OCI-LY7 (cell line): ENCODE measurements at regions not wholly inside any gene's neighbourhood (a gene's known extent, or its start where the extent isn't known, plus 50 kb on each side); places are given as distances from the start of the nearest gene placed in this dataset.
"Not testable (repeated sequence)": the region's sequence is repeated elsewhere in the genome, so short reads cannot be mapped to it uniquely, and the experiment has no call there.

Source experiments
- BruUV-seq: library from RNA; stranded (reverse); fragments of 400-500 nt; replicated peaks from 2 replicates; lab custom pipeline; 2021; lab: Mats Ljungman, UMichigan
- CTCF ChIA-PET: fragments of 300-600 bp; sonication (Branson Sonifier 250); formaldehyde crosslinking; loops from one replicate; lab custom pipeline; 2022; ENCODE audit warnings: antibody characterized with exemption; ENCODE audit not compliant: unreplicated experiment; lab: Charles Lee
- POLR2A ChIA-PET: fragments of 300-600 bp; sonication (Branson Sonifier 250); formaldehyde crosslinking; loops from one replicate; lab custom pipeline; 2022; ENCODE audit warnings: antibody characterized with exemption; lab: Charles Lee
- DNase-seq: peaks from one replicate; pipeline ENCODE4 v3.0.0-alpha.2; 2015; ENCODE audit warnings: low spot score
- H2AFZ ChIP-seq: fragments of 200-600 bp; sonication (generic), shearing (Covaris generic); 2 replicates; pipeline ENCODE4 v1.6.1; 2014; ENCODE audit warnings: mild to moderate bottlenecking, antibody characterized with exemption, low read length, moderate library complexity
- H3K27ac ChIP-seq: fragments of 200-600 bp; sonication (generic); 2 replicates; pipeline ENCODE4 v1.5.1; 2014; ENCODE audit warnings: mixed run types, low read depth, mild to moderate bottlenecking, moderate library complexity, low read length, inconsistent platforms; ENCODE audit not compliant: poor library complexity, severe bottlenecking
- H3K36me3 ChIP-seq: fragments of 200-600 bp; sonication (generic); 2 replicates; pipeline ENCODE4 v1.6.1; 2014; ENCODE audit warnings: mild to moderate bottlenecking, antibody characterized with exemption, low read length, moderate library complexity, mixed read lengths; ENCODE audit not compliant: insufficient read depth
- H3K4me1 ChIP-seq: fragments of 200-600 bp; sonication (generic); 2 replicates; pipeline ENCODE4 v1.5.1; 2014; ENCODE audit warnings: mild to moderate bottlenecking, low read length; ENCODE audit not compliant: insufficient read depth, poor library complexity, severe bottlenecking
- H3K4me2 ChIP-seq: fragments of 200-600 bp; sonication (generic); 2 replicates; pipeline ENCODE4 v1.6.1; 2014; ENCODE audit warnings: mild to moderate bottlenecking, low read length
- H3K4me3 ChIP-seq: fragments of 200-600 bp; sonication (generic); 2 replicates; pipeline ENCODE4 v1.5.1; 2014; ENCODE audit warnings: mild to moderate bottlenecking, low read depth, low read length; ENCODE audit not compliant: poor library complexity, severe bottlenecking
- H3K79me2 ChIP-seq: fragments of 200-600 bp; sonication (generic); 2 replicates; pipeline ENCODE4 v1.6.1; 2016; ENCODE audit warnings: low read depth, mild to moderate bottlenecking, low read length, moderate library complexity, mixed read lengths; ENCODE audit not compliant: insufficient read depth
- H3K9me2 ChIP-seq: fragments of 200-600 bp; sonication (generic); 2 replicates; pipeline ENCODE4 v1.6.1; 2016; ENCODE audit warnings: mild to moderate bottlenecking, low read length, mixed read lengths; ENCODE audit not compliant: insufficient read depth
- H3K9me3 ChIP-seq: fragments of 200-600 bp; sonication (generic); 2 replicates; pipeline ENCODE4 v1.6.1; 2014; ENCODE audit warnings: mild to moderate bottlenecking, mixed run types, low read length, mixed read lengths
- H4K20me1 ChIP-seq: fragments of 200-600 bp; sonication (generic); 2 replicates; pipeline ENCODE4 v1.6.1; 2014; ENCODE audit warnings: mild to moderate bottlenecking, antibody characterized with exemption, low read length, moderate library complexity, mixed read lengths; ENCODE audit not compliant: insufficient read depth
- EZH2phosphoT487 ChIP-seq: fragments of 200-600 bp; sonication (generic); IDR thresholded peaks from 2 replicates; pipeline ENCODE4 v1.6.1; 2018; ENCODE audit warnings: low read depth, borderline replicate concordance, mild to moderate bottlenecking, mixed run types, antibody characterized with exemption, low read length, moderate library complexity, mixed read lengths
- intact Hi-C: fragments of 100-400 bp; cut with micrococcal nuclease; formaldehyde crosslinking; loops from one replicate; pipeline ENCODE4 v1.10.0; 2022; ENCODE audit not compliant: unreplicated experiment
- TF ChIP-seq, protein P1 (sequence below): fragments of 200-600 bp; sonication (generic); conservative IDR thresholded peaks from 2 replicates; pipeline ENCODE4 v1.5.1; 2014; ENCODE audit warnings: mild to moderate bottlenecking, antibody characterized with exemption, low read length, moderate library complexity, mixed read lengths

DNA sequence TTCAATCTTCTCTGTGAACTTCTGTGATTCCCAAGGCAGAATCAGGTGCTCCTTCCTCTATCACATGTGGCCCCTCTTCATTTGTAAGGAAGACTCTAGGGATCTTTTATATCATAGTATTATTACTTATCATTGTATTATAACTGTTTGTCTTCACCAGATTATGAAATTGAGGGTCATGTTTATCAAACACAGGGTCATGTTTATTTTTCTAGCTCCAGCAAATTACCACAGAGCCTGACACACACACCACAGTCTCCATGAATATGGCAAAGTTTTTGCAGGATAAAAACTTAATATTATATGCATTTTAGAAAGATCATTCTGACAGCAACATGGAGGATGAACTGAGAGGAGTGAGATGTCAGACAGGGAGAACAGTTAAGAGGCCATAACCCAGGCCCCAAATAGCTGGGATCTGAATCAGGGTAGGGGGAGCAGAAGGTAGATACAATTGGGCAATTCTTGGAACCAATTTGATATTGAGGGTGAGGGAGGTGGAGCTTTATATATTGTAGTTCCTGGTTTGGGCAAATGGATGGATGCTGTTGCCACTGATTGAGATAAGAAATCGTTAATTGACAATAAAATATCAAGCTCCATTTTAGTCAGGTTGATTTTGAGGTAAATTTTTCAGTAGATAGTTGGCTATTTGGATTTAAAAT is 130.7 kb downstream of the DHRS2 start:
- H3K9me3 ChIP-seq: no peaks in the 10 kb centered on the region
- no peak overlapping the region for H3K4me2 ChIP-seq
- CTCF ChIA-PET: no interaction called here
- DNase-seq: no peak
- no TSS peak for BruUV-seq
- no peak overlapping the region for H2AFZ ChIP-seq
- intact Hi-C loops: no loop called here
- H3K4me3 ChIP-seq: no peak overlapping the region
- no peaks in the 10 kb centered on the region for H3K36me3 ChIP-seq
- H3K27ac ChIP-seq: no peak overlapping the region
- TF ChIP-seq, protein P1, sequence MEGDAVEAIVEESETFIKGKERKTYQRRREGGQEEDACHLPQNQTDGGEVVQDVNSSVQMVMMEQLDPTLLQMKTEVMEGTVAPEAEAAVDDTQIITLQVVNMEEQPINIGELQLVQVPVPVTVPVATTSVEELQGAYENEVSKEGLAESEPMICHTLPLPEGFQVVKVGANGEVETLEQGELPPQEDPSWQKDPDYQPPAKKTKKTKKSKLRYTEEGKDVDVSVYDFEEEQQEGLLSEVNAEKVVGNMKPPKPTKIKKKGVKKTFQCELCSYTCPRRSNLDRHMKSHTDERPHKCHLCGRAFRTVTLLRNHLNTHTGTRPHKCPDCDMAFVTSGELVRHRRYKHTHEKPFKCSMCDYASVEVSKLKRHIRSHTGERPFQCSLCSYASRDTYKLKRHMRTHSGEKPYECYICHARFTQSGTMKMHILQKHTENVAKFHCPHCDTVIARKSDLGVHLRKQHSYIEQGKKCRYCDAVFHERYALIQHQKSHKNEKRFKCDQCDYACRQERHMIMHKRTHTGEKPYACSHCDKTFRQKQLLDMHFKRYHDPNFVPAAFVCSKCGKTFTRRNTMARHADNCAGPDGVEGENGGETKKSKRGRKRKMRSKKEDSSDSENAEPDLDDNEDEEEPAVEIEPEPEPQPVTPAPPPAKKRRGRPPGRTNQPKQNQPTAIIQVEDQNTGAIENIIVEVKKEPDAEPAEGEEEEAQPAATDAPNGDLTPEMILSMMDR: no peak
- no peak for TF ChIP-seq EZH2phosphoT487
- H3K79me2 ChIP-seq: no peaks in the 10 kb centered on the region
- H3K4me1 ChIP-seq: no peaks in the 10 kb centered on the region
- H4K20me1 ChIP-seq: no peaks in the 10 kb centered on the region
- POLR2A ChIA-PET: interaction anchor here (0.6 kb wide), 1 partner anchor 17 kb away, joined by 3 read pairs; no protein-coding TSS in a partner anchor
- H3K9me2 ChIP-seq: no peaks in the 10 kb centered on the region

DNA sequence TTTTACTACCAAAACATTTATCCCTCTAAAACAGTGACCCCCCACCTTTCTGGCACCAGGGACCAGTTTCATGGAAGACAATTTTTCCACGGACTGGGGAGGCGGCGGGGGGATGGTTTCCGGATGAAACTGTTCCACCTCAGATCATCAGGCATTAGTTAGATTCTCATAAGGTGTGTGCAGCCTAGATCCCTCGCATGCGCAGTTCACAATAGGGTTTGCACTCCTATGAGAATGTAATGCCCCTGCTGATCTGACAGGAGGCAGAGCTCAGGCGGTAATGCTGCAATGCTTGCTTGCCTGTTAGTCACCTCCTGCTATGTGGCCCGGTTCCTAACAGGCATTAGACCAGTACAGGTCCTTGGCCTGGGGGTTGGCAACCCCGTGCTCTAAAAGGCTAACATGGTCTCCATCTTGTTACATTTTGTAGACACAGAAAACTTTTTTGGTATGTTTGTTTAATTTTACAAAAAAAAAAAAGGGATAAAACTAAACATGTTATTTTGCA is 133.1 kb downstream of the DHRS2 start:
- H3K9me3 ChIP-seq, POLR2A ChIA-PET, H3K4me3 ChIP-seq, DNase-seq, H3K36me3 ChIP-seq, H3K4me1 ChIP-seq, H2AFZ ChIP-seq, BruUV-seq, H4K20me1 ChIP-seq, CTCF ChIA-PET, H3K27ac ChIP-seq, H3K79me2 ChIP-seq, intact Hi-C loops, H3K9me2 ChIP-seq, H3K4me2 ChIP-seq: not testable (repeated sequence)

DNA sequence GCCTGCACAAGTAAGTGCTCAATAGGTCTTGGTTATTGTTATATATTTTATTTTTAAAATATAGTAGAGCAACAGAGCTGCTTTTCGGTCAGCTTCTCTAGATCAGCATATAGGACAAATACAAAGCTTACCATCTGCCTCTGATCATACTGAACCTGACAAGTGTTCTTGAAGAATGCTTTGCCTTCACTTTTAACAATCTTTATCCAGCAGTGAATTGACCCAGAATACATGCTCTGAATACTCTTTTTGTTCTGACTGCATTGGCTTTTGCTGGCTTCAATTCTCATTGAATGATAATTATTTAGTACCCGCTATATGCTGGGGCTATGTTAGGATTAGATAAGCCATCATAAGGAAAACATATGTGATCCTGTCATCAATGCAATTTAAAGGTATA is 137.8 kb downstream of the DHRS2 start:
- POLR2A ChIA-PET: interaction anchor here (0.6 kb wide), 1 partner anchor 171 kb away, joined by 4 read pairs; no protein-coding TSS in a partner anchor

More for the DNA sequence above, 137.8 kb downstream of the DHRS2 start:
- no peak overlapping the region for H3K27ac ChIP-seq
- H4K20me1 ChIP-seq: no peaks in the 10 kb centered on the region
- no peak overlapping the region for H2AFZ ChIP-seq
- H3K9me2 ChIP-seq: no peaks in the 10 kb centered on the region
- no peaks in the 10 kb centered on the region for H3K36me3 ChIP-seq
- no peaks in the 10 kb centered on the region for H3K9me3 ChIP-seq
- intact Hi-C loops: no loop called here
- H3K79me2 ChIP-seq: no peaks in the 10 kb centered on the region
- TF ChIP-seq, protein P1: no peak
- no peak for TF ChIP-seq EZH2phosphoT487
- CTCF ChIA-PET: no interaction called here
- no peak overlapping the region for H3K4me2 ChIP-seq
- no TSS peak for BruUV-seq
- H3K4me1 ChIP-seq: no peaks in the 10 kb centered on the region
- H3K4me3 ChIP-seq: no peak overlapping the region
- no peak for DNase-seq
